GM10248 (cell line): ENCODE measurements at regions not wholly inside any gene's neighbourhood (a gene's known extent, or its start where the extent isn't known, plus 50 kb on each side); places are given as distances from the start of the nearest gene placed in this dataset.
"Not testable (repeated sequence)": the region's sequence is repeated elsewhere in the genome, so short reads cannot be mapped to it uniquely, and the experiment has no call there.

Experiments
- CTCF ChIA-PET: fragments of 300-600 bp; sonication (Branson Sonifier 250); formaldehyde crosslinking; extraction: SDS; loops from one replicate; lab custom pipeline; 2021; ENCODE audit warnings: antibody characterized with exemption; lab: Yijun Ruan, JAX
- POLR2A ChIA-PET: fragments of 350-650 bp; sonication (Branson Sonifier 250); formaldehyde crosslinking; extraction: SDS; loops from one replicate; lab custom pipeline; 2020; ENCODE audit warnings: antibody characterized with exemption; lab: Yijun Ruan, JAX
- DNase-seq: peaks from one replicate; pipeline ENCODE4 v3.0.0; 2012; ENCODE audit errors: extremely low spot score
- CTCF ChIP-seq: IDR thresholded peaks from 2 replicates; pipeline ENCODE4 v1.5.1; 2012; ENCODE audit warnings: mild to moderate bottlenecking, low read depth; ENCODE audit errors: extremely low read depth, missing control alignments, control extremely low read depth

GRCh38 chr11:112533682-112534081 lies 273.0 kb upstream of the PLET1 start:
- ChIA-PET CTCF (no interaction called here), POLR2A (no interaction called here)
- no peak for DNase-seq

GRCh38 chr11:112534208-112534607 lies 273.5 kb upstream of the PLET1 start:
- POLR2A ChIA-PET = no interaction called here
- no peak for DNase-seq
- TF ChIP-seq CTCF = no peak
- CTCF ChIA-PET = no interaction called here

More at GRCh38 chr11:112533682-112534081, 273.0 kb upstream of the PLET1 start:
- TF ChIP-seq CTCF = no peak

GRCh38 chr11:112537026-112537425 lies 276.4 kb upstream of the PLET1 start:
- TF ChIP-seq CTCF = no peak
- CTCF ChIA-PET = interaction anchor here (0.7 to 2.2 kb wide), 6 partner anchors 9 to 51 kb away, joined by 3 to 7 read pairs (median 4); no protein-coding TSS in a partner anchor
- DNase-seq = no peak
- POLR2A ChIA-PET = no interaction called here

- DNase-seq = no peak
- TF ChIP-seq CTCF = no peak
- CTCF ChIA-PET = interaction anchor here (0.9 to 2.1 kb wide), 5 partner anchors 10 to 16 kb away, joined by 4 to 5 read pairs (median 4); no protein-coding TSS in a partner anchor
- POLR2A ChIA-PET = no interaction called here
Measured at GRCh38 chr11:112537846-112538330, 277.2 kb upstream of the PLET1 start.

GRCh38 chr11:112538534-112539280 lies 278.0 kb upstream of the PLET1 start:
- no peak for TF ChIP-seq CTCF
- ChIA-PET CTCF (interaction anchor here (1.3 to 1.8 kb wide), 3 partner anchors 10 to 14 kb away, joined by 3 to 5 read pairs (median 4); no protein-coding TSS in a partner anchor), POLR2A (no interaction called here)
- no peak for DNase-seq

GRCh38 chr11:112539281-112539555 lies 278.6 kb upstream of the PLET1 start:
- DNase-seq, POLR2A ChIA-PET: not testable (repeated sequence)
- CTCF ChIA-PET = interaction anchor here (1.3 to 1.8 kb wide), 3 partner anchors 9 to 14 kb away, joined by 3 to 5 read pairs (median 4); no protein-coding TSS in a partner anchor

GRCh38 chr11:112539741-112540140 lies 279.1 kb upstream of the PLET1 start:
- DNase-seq = no peak
- TF ChIP-seq CTCF = no peak
- ChIA-PET CTCF (interaction anchor here (1.3 to 1.6 kb wide), 2 partner anchors 9 to 15 kb away, joined by 3 to 5 read pairs; no protein-coding TSS in a partner anchor), POLR2A (no interaction called here)
